SK-N-MC (cell line): ENCODE measurements at regions not wholly inside any gene's neighbourhood (a gene's known extent, or its start where the extent isn't known, plus 50 kb on each side); places are given as distances from the start of the nearest gene placed in this dataset.

Source experiments
- EZH2 ChIP-seq: fragments of 200-600 bp; sonication (generic); IDR thresholded peaks from one replicate; pipeline ENCODE4 v1.6.1; 2017; ENCODE audit warnings: antibody characterized with exemption
- FOXP2 ChIP-seq: optimal IDR thresholded peaks from 2 replicates; pipeline ENCODE3; 2011; ENCODE audit warnings: mild to moderate bottlenecking, moderate library complexity; ENCODE audit not compliant: insufficient read depth; ENCODE audit errors: extremely low read length, control extremely low read depth
- POLR2AphosphoS5 ChIP-seq: IDR thresholded peaks from 2 replicates; pipeline ENCODE4 v1.6.1; 2012; ENCODE audit warnings: mild to moderate bottlenecking, low read depth, low read length, borderline replicate concordance

GRCh38 chr10:55426138-55426537, 625.1 kb upstream of the PCDH15 start:
- no peak for TF ChIP-seq EZH2
- TF ChIP-seq POLR2AphosphoS5, result no peak
- no peak for TF ChIP-seq FOXP2
